Astrocyte (in vitro differentiated cells and primary cell): ENCODE measurements at regions not wholly inside any gene's neighbourhood (a gene's known extent, or its start where the extent isn't known, plus 50 kb on each side); places are given as distances from the start of the nearest gene placed in this dataset.

Experiments
- DNase-seq: peaks from one replicate; pipeline ENCODE4 v3.0.0-alpha.2; 2010; ENCODE audit warnings: low read depth
- FAIRE-seq: peaks from 2 replicates; lab custom pipeline; 2011; peaks lifted over from hg19 to GRCh38; lab: Jason Lieb, UNC
- H2AFZ ChIP-seq: 2 replicates; pipeline ENCODE4 v1.6.0; 2012; ENCODE audit warnings: low read depth, low read length, inconsistent platforms
- H3K27ac ChIP-seq: 2 replicates; pipeline ENCODE4 v1.5.1; 2011; ENCODE audit warnings: low read depth, low read length, inconsistent platforms
- H3K27me3 ChIP-seq: 2 replicates; pipeline ENCODE4 v1.6.0; 2011; ENCODE audit warnings: low read length, inconsistent platforms; ENCODE audit not compliant: insufficient read depth
- H3K36me3 ChIP-seq: 2 replicates; pipeline ENCODE4 v1.5.1; 2011; ENCODE audit warnings: low read length, inconsistent platforms; ENCODE audit not compliant: insufficient read depth
- H3K4me1 ChIP-seq: 2 replicates; pipeline ENCODE4 v1.5.1; 2011; ENCODE audit warnings: low read length, inconsistent platforms; ENCODE audit not compliant: insufficient read depth
- H3K4me2 ChIP-seq: 2 replicates; pipeline ENCODE4 v1.6.0; 2012; ENCODE audit warnings: low read length, inconsistent platforms
- H3K4me3 ChIP-seq: 2 replicates; pipeline ENCODE4 v1.5.1; 2011; ENCODE audit warnings: low read depth, mild to moderate bottlenecking, low read length, inconsistent platforms; ENCODE audit not compliant: insufficient read depth
- H3K79me2 ChIP-seq: 2 replicates; pipeline ENCODE4 v1.6.0; 2012; ENCODE audit warnings: mild to moderate bottlenecking, low read length, inconsistent platforms; ENCODE audit not compliant: insufficient read depth
- H3K9ac ChIP-seq: 2 replicates; pipeline ENCODE4 v1.6.0; 2012; ENCODE audit warnings: mild to moderate bottlenecking, low read length, inconsistent platforms
- H3K9me3 ChIP-seq: 2 replicates; pipeline ENCODE4 v1.5.1; 2012; ENCODE audit warnings: low read depth, mild to moderate bottlenecking, low read length, inconsistent platforms; ENCODE audit not compliant: insufficient read depth
- H4K20me1 ChIP-seq: 2 replicates; pipeline ENCODE4 v1.6.0; 2012; ENCODE audit warnings: low read length, inconsistent platforms; ENCODE audit not compliant: insufficient read depth
- H3K27ac Mint-ChIP-seq: one replicate; pipeline ENCODE4 v1.8.0; 2021; ENCODE audit warnings: mild to moderate bottlenecking, mixed read lengths; ENCODE audit not compliant: unreplicated experiment
- H3K27me3 Mint-ChIP-seq: one replicate; pipeline ENCODE4 v1.8.0; 2021; ENCODE audit warnings: low read depth, mixed read lengths; ENCODE audit not compliant: unreplicated experiment
- H3K36me3 Mint-ChIP-seq: one replicate; pipeline ENCODE4 v1.8.0; 2021; ENCODE audit warnings: low read depth, mixed read lengths; ENCODE audit not compliant: unreplicated experiment
- H3K4me1 Mint-ChIP-seq: one replicate; pipeline ENCODE4 v1.8.0; 2021; ENCODE audit warnings: low read depth, mixed read lengths; ENCODE audit not compliant: unreplicated experiment
- H3K4me3 Mint-ChIP-seq: one replicate; pipeline ENCODE4 v1.8.0; 2021; ENCODE audit warnings: mild to moderate bottlenecking, moderate library complexity, mixed read lengths; ENCODE audit not compliant: unreplicated experiment
- H3K9me3 Mint-ChIP-seq: one replicate; pipeline ENCODE4 v1.8.0; 2021; ENCODE audit warnings: mild to moderate bottlenecking, mixed read lengths; ENCODE audit not compliant: unreplicated experiment
- EZH2 ChIP-seq: IDR thresholded peaks from 2 replicates; pipeline ENCODE4 v1.6.1; 2012; ENCODE audit warnings: mild to moderate bottlenecking, low read length, inconsistent platforms; ENCODE audit not compliant: insufficient read depth
- TF ChIP-seq, protein P1 (sequence below): IDR thresholded peaks from 2 replicates; pipeline ENCODE4 v1.5.1; 2011; ENCODE audit warnings: low read depth, mild to moderate bottlenecking, inconsistent platforms, low read length, moderate library complexity; ENCODE audit not compliant: insufficient read depth

DNA sequence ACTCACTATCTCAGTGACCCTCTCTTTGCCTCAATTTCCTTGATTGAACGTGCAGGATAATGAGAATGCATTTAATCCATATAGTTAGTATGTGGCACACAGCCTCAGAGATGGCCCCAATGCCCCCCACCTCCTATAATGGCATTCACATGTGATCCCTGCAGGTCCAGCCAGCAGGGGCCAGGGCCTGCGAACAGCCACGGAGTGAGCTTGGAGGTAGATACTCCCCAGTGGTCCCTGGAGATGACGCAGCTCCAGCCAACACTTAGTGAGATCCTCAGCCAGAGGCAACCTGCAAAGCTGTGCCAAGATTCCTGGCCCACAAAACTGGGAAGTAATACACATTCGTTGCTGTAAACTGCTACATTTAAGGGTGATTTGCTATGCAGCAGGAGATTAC lies 184.9 kb upstream of the NSMCE3 start:
- no peaks in the 10 kb centered on the region for H3K9me3 Mint-ChIP-seq
- no peaks in the 10 kb centered on the region for H4K20me1 ChIP-seq
- no peaks in the 10 kb centered on the region for H3K9me3 ChIP-seq
- no peak overlapping the region for H2AFZ ChIP-seq
- H3K36me3 ChIP-seq = no peaks in the 10 kb centered on the region
- H3K27ac ChIP-seq = no peak overlapping the region
- no peaks in the 10 kb centered on the region for H3K4me1 ChIP-seq
- peaks cover 8% of the 10 kb centered on the region for H3K4me1 Mint-ChIP-seq
- TF ChIP-seq EZH2 = no peak
- TF ChIP-seq, protein P1, sequence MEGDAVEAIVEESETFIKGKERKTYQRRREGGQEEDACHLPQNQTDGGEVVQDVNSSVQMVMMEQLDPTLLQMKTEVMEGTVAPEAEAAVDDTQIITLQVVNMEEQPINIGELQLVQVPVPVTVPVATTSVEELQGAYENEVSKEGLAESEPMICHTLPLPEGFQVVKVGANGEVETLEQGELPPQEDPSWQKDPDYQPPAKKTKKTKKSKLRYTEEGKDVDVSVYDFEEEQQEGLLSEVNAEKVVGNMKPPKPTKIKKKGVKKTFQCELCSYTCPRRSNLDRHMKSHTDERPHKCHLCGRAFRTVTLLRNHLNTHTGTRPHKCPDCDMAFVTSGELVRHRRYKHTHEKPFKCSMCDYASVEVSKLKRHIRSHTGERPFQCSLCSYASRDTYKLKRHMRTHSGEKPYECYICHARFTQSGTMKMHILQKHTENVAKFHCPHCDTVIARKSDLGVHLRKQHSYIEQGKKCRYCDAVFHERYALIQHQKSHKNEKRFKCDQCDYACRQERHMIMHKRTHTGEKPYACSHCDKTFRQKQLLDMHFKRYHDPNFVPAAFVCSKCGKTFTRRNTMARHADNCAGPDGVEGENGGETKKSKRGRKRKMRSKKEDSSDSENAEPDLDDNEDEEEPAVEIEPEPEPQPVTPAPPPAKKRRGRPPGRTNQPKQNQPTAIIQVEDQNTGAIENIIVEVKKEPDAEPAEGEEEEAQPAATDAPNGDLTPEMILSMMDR = no peak
- H3K4me3 Mint-ChIP-seq = no peak overlapping the region
- no peak overlapping the region for H3K9ac ChIP-seq
- no peak for DNase-seq
- no peaks in the 10 kb centered on the region for H3K79me2 ChIP-seq
- H3K27ac Mint-ChIP-seq = no peak overlapping the region
- H3K27me3 Mint-ChIP-seq = no peaks in the 10 kb centered on the region
- no peak overlapping the region for H3K4me2 ChIP-seq
- no peaks in the 10 kb centered on the region for H3K36me3 Mint-ChIP-seq
- no peak overlapping the region for H3K4me3 ChIP-seq
- FAIRE-seq = no peak
- no peaks in the 10 kb centered on the region for H3K27me3 ChIP-seq

GRCh38 chr15:29452881-29453731 lies 183.5 kb upstream of the NSMCE3 start:
- FAIRE-seq (no peak), DNase-seq (no peak)
- Mint-ChIP-seq H3K4me3 (no peak overlapping the region), H3K27me3 (no peaks in the 10 kb centered on the region), H3K9me3 (no peaks in the 10 kb centered on the region), H3K36me3 (no peaks in the 10 kb centered on the region), H3K4me1 (peaks cover 8% of the 10 kb centered on the region), H3K27ac (no peak overlapping the region)
- no peak for TF ChIP-seq EZH2
- TF ChIP-seq, protein P1 = no peak
- Histone ChIP-seq H3K9me3 (no peaks in the 10 kb centered on the region), H3K9ac (no peak overlapping the region), H3K27me3 (no peaks in the 10 kb centered on the region), H3K36me3 (no peaks in the 10 kb centered on the region), H3K79me2 (no peaks in the 10 kb centered on the region), H3K4me1 (no peaks in the 10 kb centered on the region), H2AFZ (no peak overlapping the region), H4K20me1 (no peaks in the 10 kb centered on the region), H3K27ac (no peak overlapping the region), H3K4me2 (no peak overlapping the region), H3K4me3 (no peak overlapping the region)

DNA sequence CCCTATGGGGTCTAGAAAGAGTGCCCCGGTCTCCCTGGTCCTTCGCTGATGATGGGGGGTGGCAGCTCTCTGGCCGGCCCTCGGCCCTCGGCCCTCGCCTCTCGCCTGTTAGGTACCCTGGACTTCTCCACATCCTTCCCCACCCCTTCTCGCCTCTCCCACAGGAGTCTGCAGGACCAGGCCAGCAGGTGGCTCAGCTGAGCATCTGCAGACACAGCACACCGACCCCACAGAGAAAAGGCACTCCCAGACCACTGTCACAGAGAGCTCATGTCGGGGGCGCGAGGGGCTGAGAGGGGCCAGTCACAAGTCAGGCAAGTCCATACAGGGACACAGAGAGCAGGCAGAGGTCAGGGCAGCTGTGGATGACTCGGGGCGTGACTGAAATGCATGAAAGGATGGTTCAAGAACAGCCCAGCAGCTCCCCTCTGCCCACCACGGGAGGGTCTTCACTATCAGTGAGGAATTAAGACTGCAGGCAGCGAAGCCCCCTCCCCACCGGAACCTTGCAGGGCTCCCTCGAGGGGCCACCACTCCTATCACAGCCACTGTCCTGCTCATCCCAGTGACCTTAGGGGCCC lies 181.7 kb upstream of the NSMCE3 start:
- Histone ChIP-seq H4K20me1 (no peaks in the 10 kb centered on the region), H3K4me2 (no peak overlapping the region), H3K9ac (no peak overlapping the region), H2AFZ (no peak overlapping the region), H3K27me3 (no peaks in the 10 kb centered on the region), H3K4me3 (no peak overlapping the region), H3K79me2 (no peaks in the 10 kb centered on the region), H3K9me3 (no peaks in the 10 kb centered on the region), H3K4me1 (no peaks in the 10 kb centered on the region), H3K27ac (no peak overlapping the region), H3K36me3 (no peaks in the 10 kb centered on the region)
- no peaks in the 10 kb centered on the region for H3K9me3 Mint-ChIP-seq
- TF ChIP-seq, protein P1 = no peak
- TF ChIP-seq EZH2 = no peak
- H3K36me3 Mint-ChIP-seq = no peaks in the 10 kb centered on the region
- no peak overlapping the region for H3K27ac Mint-ChIP-seq
- FAIRE-seq (no peak), DNase-seq (no peak)
- H3K4me3 Mint-ChIP-seq = no peak overlapping the region
- peaks cover 4% of the 10 kb centered on the region for H3K27me3 Mint-ChIP-seq
- H3K4me1 Mint-ChIP-seq = peaks cover 8% of the 10 kb centered on the region
